ENCODE measurements at regions not wholly inside any gene's neighbourhood (a gene's known extent, or its start where the extent isn't known, plus 50 kb on each side); places are given as distances from the start of the nearest gene placed in this dataset.

DNA sequence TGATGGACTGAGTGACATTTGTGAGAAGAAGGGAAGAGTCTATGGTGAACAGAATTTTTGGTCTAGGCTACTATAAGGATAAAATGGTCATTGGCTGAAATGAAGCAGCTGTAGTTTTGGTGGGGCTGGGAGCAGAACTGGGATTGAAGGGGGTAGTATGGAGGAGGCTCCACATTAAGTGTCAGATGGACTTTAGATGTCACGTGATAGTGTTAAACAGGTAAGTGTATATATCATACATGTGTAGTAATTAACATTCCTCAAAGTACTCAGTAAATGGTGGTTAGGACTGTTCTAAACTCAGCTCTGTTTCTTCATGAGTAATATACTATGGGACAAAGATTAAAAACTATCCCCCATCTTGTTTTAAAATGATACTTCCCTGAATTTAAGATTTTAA, 947.9 kb downstream of the PDHA2 start:
- TF ChIP-seq EZH2phosphoT487 (IDR thresholded peaks at IDR 0.05; ENCODE audit: borderline replicate concordance, low read length), result no peak
- TF ChIP-seq CTCF (IDR thresholded peaks at IDR 0.05; ENCODE audit: low read depth, low read length, poor library complexity, severe bottlenecking), result no peak
- Histone ChIP-seq H3K4me3 (ENCODE audit: low read length) (no peak overlapping the region), H3K27ac (ENCODE audit: low read depth, low read length) (no peak overlapping the region), H3K27me3 (ENCODE audit: control insufficient read depth, low read length) (no peaks in the 10 kb centered on the region), H3K4me1 (ENCODE audit: control insufficient read depth, low read length) (no peaks in the 10 kb centered on the region), H3K9me3 (ENCODE audit: control insufficient read depth, insufficient read depth, low read length) (no peaks in the 10 kb centered on the region), H3K9me2 (replicated peaks; ENCODE audit: control insufficient read depth, low read length) (no peaks in the 10 kb centered on the region), H3F3A (ENCODE audit: control insufficient read depth, insufficient read depth) (no peaks in the 10 kb centered on the region), H3K79me2 (ENCODE audit: control insufficient read depth, low read length) (no peaks in the 10 kb centered on the region), H3K36me3 (ENCODE audit: control insufficient read depth, low read length) (no peaks in the 10 kb centered on the region), H4K20me1 (ENCODE audit: control insufficient read depth, insufficient read depth, low read depth, low read length) (no peaks in the 10 kb centered on the region), H3K4me2 (ENCODE audit: low read length) (no peak overlapping the region)

DNA sequence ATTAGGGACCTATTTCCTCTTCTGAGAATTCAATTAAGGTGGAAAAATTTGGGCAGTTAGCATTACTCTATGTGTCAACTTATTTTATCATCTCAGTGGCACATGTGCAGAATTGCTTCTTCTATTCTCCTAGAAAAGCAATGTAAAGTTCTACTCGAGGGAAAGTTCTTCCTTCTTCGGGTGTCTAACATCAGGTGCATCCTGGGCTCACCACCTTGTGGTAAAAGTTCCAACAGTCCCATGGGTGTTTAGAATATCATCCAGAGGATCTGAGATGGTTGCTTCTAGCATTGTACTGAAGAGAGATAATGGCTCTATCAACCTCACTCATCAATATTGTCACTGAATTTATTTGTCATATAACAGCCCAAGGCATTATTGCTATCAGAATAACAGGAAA, 969.7 kb downstream of the PDHA2 start:
- H3K9me2 ChIP-seq (replicated peaks; ENCODE audit: control insufficient read depth, low read length), result no peaks in the 10 kb centered on the region
- H3K9me3 ChIP-seq (ENCODE audit: control insufficient read depth, insufficient read depth, low read length), result no peaks in the 10 kb centered on the region
- no peaks in the 10 kb centered on the region for H3K79me2 ChIP-seq (ENCODE audit: control insufficient read depth, low read length)
- no peak overlapping the region for H3K4me2 ChIP-seq (ENCODE audit: low read length)
- no peaks in the 10 kb centered on the region for H4K20me1 ChIP-seq (ENCODE audit: control insufficient read depth, insufficient read depth, low read depth, low read length)
- H3K4me3 ChIP-seq (ENCODE audit: low read length), result no peak overlapping the region
- H3K4me1 ChIP-seq (ENCODE audit: control insufficient read depth, low read length), result no peaks in the 10 kb centered on the region
- no peaks in the 10 kb centered on the region for H3K36me3 ChIP-seq (ENCODE audit: control insufficient read depth, low read length)
- H3K27me3 ChIP-seq (ENCODE audit: control insufficient read depth, low read length), result no peaks in the 10 kb centered on the region
- TF ChIP-seq CTCF (IDR thresholded peaks at IDR 0.05; ENCODE audit: low read depth, low read length, poor library complexity, severe bottlenecking) (no peak), EZH2phosphoT487 (IDR thresholded peaks at IDR 0.05; ENCODE audit: borderline replicate concordance, low read length) (no peak)
- no peaks in the 10 kb centered on the region for H3F3A ChIP-seq (ENCODE audit: control insufficient read depth, insufficient read depth)
- no peak overlapping the region for H3K27ac ChIP-seq (ENCODE audit: low read depth, low read length)

DNA sequence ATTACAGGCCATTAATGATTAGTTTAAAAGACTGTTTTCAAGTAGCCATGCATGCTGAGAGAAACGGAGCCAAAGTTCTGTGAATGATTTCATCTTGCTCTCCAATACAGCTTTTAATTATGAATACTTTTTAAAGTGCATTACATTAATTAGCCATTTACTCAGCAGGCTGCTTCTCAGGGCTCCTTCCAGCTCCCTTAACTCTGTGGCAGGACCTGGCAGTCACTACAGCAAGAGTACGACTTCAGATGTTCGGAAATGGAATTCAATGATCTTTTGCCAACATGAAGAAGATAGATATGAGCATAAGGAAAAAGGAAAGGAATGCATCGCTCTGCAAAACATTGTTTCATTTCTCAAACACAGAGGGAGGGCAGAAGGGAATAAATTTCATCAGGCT, 987.2 kb downstream of the PDHA2 start:
- Histone ChIP-seq H3K4me3 (ENCODE audit: low read length) (no peak overlapping the region), H3K9me3 (ENCODE audit: control insufficient read depth, insufficient read depth, low read length) (no peaks in the 10 kb centered on the region), H3K4me1 (ENCODE audit: control insufficient read depth, low read length) (no peaks in the 10 kb centered on the region), H3K9me2 (replicated peaks; ENCODE audit: control insufficient read depth, low read length) (no peaks in the 10 kb centered on the region; the same call in 1 of the 2 replicates), H3F3A (ENCODE audit: control insufficient read depth, insufficient read depth) (no peaks in the 10 kb centered on the region), H3K27ac (ENCODE audit: low read depth, low read length) (no peak overlapping the region), H3K36me3 (ENCODE audit: control insufficient read depth, low read length) (no peaks in the 10 kb centered on the region), H4K20me1 (ENCODE audit: control insufficient read depth, insufficient read depth, low read depth, low read length) (no peaks in the 10 kb centered on the region), H3K4me2 (ENCODE audit: low read length) (no peak overlapping the region), H3K27me3 (ENCODE audit: control insufficient read depth, low read length) (no peaks in the 10 kb centered on the region), H3K79me2 (ENCODE audit: control insufficient read depth, low read length) (no peaks in the 10 kb centered on the region)
- TF ChIP-seq CTCF (IDR thresholded peaks at IDR 0.05; ENCODE audit: low read depth, low read length, poor library complexity, severe bottlenecking) (no peak), EZH2phosphoT487 (IDR thresholded peaks at IDR 0.05; ENCODE audit: borderline replicate concordance, low read length) (no peak)

GRCh38 chr4:96833831-96834230, 993.9 kb downstream of the PDHA2 start:
- Histone ChIP-seq H3K9me3 (ENCODE audit: control insufficient read depth, insufficient read depth, low read length) (no peaks in the 10 kb centered on the region), H4K20me1 (ENCODE audit: control insufficient read depth, insufficient read depth, low read depth, low read length) (no peaks in the 10 kb centered on the region), H3K9me2 (replicated peaks; ENCODE audit: control insufficient read depth, low read length) (no peaks in the 10 kb centered on the region), H3K4me3 (ENCODE audit: low read length) (no peak overlapping the region), H3K4me1 (ENCODE audit: control insufficient read depth, low read length) (no peaks in the 10 kb centered on the region), H3K79me2 (ENCODE audit: control insufficient read depth, low read length) (no peaks in the 10 kb centered on the region), H3K4me2 (ENCODE audit: low read length) (no peak overlapping the region), H3K36me3 (ENCODE audit: control insufficient read depth, low read length) (no peaks in the 10 kb centered on the region), H3K27me3 (ENCODE audit: control insufficient read depth, low read length) (no peaks in the 10 kb centered on the region), H3F3A (ENCODE audit: control insufficient read depth, insufficient read depth) (no peaks in the 10 kb centered on the region), H3K27ac (ENCODE audit: low read depth, low read length) (no peak overlapping the region)
- TF ChIP-seq EZH2phosphoT487 (IDR thresholded peaks at IDR 0.05; ENCODE audit: borderline replicate concordance, low read length), result no peak
- TF ChIP-seq CTCF (IDR thresholded peaks at IDR 0.05; ENCODE audit: low read depth, low read length, poor library complexity, severe bottlenecking), result no peak

Measured in DOHH2 (cell line).